ENCODE measurements at regions not wholly inside any gene's neighbourhood (a gene's known extent, or its start where the extent isn't known, plus 50 kb on each side); places are given as distances from the start of the nearest gene placed in this dataset.
"Not testable (repeated sequence)": the region's sequence is repeated elsewhere in the genome, so short reads cannot be mapped to it uniquely, and the experiment has no call there.

GRCh38 chr6:91881791-91882190, 1294.9 kb upstream of the MAP3K7 start:
- not testable (repeated sequence) for DNase-seq (ENCODE audit: low spot score)

GRCh38 chr6:91879386-91879995, 1292.6 kb upstream of the MAP3K7 start:
- no peak for DNase-seq (ENCODE audit: low spot score)

- no peak for DNase-seq (ENCODE audit: low spot score)
Measured at GRCh38 chr6:91877994-91878393, 1291.1 kb upstream of the MAP3K7 start.

- no peak for DNase-seq (ENCODE audit: low spot score)
Measured at GRCh38 chr6:91874971-91875370, 1288.1 kb upstream of the MAP3K7 start.

- no peak for DNase-seq (ENCODE audit: low spot score)
Measured at GRCh38 chr6:91868539-91869202, 1281.8 kb upstream of the MAP3K7 start.

- no peak for DNase-seq (ENCODE audit: low spot score)
Measured at GRCh38 chr6:91865889-91866288, 1279.0 kb upstream of the MAP3K7 start.

- DNase-seq (ENCODE audit: low spot score) = no peak
Measured at GRCh38 chr6:91864911-91865310, 1278.0 kb upstream of the MAP3K7 start.

GRCh38 chr6:91860541-91861335, 1273.9 kb upstream of the MAP3K7 start:
- no peak for DNase-seq (ENCODE audit: low spot score)

GRCh38 chr6:91852252-91852651, 1265.4 kb upstream of the MAP3K7 start:
- no peak for DNase-seq (ENCODE audit: low spot score)

- no peak for DNase-seq (ENCODE audit: low spot score)
Measured at GRCh38 chr6:91834813-91835212, 1247.9 kb upstream of the MAP3K7 start.

GRCh38 chr6:91827151-91827550, 1240.3 kb upstream of the MAP3K7 start:
- no peak for DNase-seq (ENCODE audit: low spot score)

GRCh38 chr6:91826128-91826527, 1239.3 kb upstream of the MAP3K7 start:
- DNase-seq (ENCODE audit: low spot score) = no peak

- no peak for DNase-seq (ENCODE audit: low spot score)
Measured at GRCh38 chr6:91824331-91824730, 1237.5 kb upstream of the MAP3K7 start.

- DNase-seq (ENCODE audit: low spot score) = no peak
Measured at GRCh38 chr6:91822581-91822980, 1235.7 kb upstream of the MAP3K7 start.

- DNase-seq (ENCODE audit: low spot score) = no peak
Measured at GRCh38 chr6:91816335-91816734, 1229.5 kb upstream of the MAP3K7 start.

GRCh38 chr6:91813641-91814040, 1226.8 kb upstream of the MAP3K7 start:
- DNase-seq (ENCODE audit: low spot score) = no peak

- no peak for DNase-seq (ENCODE audit: low spot score)
Measured at GRCh38 chr6:91812596-91813274, 1225.9 kb upstream of the MAP3K7 start.

- DNase-seq (ENCODE audit: low spot score) = no peak
Measured at GRCh38 chr6:91804981-91805380, 1218.1 kb upstream of the MAP3K7 start.

GRCh38 chr6:91802431-91802830, 1215.6 kb upstream of the MAP3K7 start:
- no peak for DNase-seq (ENCODE audit: low spot score)

GRCh38 chr6:91796603-91797002, 1209.7 kb upstream of the MAP3K7 start:
- no peak for DNase-seq (ENCODE audit: low spot score)

GRCh38 chr6:91788501-91788900, 1201.6 kb upstream of the MAP3K7 start:
- no peak for DNase-seq (ENCODE audit: low spot score)

GRCh38 chr6:91786474-91787184, 1199.8 kb upstream of the MAP3K7 start:
- no peak for DNase-seq (ENCODE audit: low spot score)
